HepG2 (cell line): ENCODE measurements at regions not wholly inside any gene's neighbourhood (a gene's known extent, or its start where the extent isn't known, plus 50 kb on each side); places are given as distances from the start of the nearest gene placed in this dataset.
A peak's percentile ranks its signal among the peaks of the same experiment; 100 is the strongest.

ENCODE experiments used
- ATAC-seq: fragments of 200-7000 bp; cut with Tn5 transposase; 3 replicates; pipeline ENCODE4 v1.9.1; 2020; ENCODE audit warnings: mild to moderate bottlenecking, moderate library complexity
- BruUV-seq: library from RNA; stranded (reverse); fragments of 400-500 nt; replicated peaks from 2 replicates; lab custom pipeline; 2021; lab: Mats Ljungman, UMichigan
- CTCF ChIA-PET: fragments of 300-600 bp; formaldehyde crosslinking; extraction: SDS; loops from one replicate; lab custom pipeline; 2021; ENCODE audit warnings: low total read pairs, inconsistent platforms, low intra/inter-chr PET ratio; lab: Yijun Ruan, JAX
- POLR2A ChIA-PET: fragments of 350-600 bp; sonication (Branson Sonifier 250); formaldehyde crosslinking; loops from one replicate; lab custom pipeline; 2020; ENCODE audit warnings: antibody characterized with exemption, inconsistent platforms; lab: Yijun Ruan, JAX
- DNase-seq: peaks from one replicate; pipeline ENCODE4 v3.0.0-alpha.2; 2015; ENCODE audit warnings: low spot score
- FAIRE-seq: peaks from 3 replicates; lab custom pipeline; 2011; peaks lifted over from hg19 to GRCh38; lab: Jason Lieb, UNC
- H2AFZ ChIP-seq: one replicate; pipeline ENCODE4 v1.6.1; 2011; ENCODE audit warnings: low read length, inconsistent platforms
- H3K27ac ChIP-seq: fragments of 300-600 bp; 3 replicates; pipeline ENCODE4 v1.8.0; 2011; ENCODE audit warnings: mixed run types, mild to moderate bottlenecking, mixed read lengths, low read length, inconsistent platforms; ENCODE audit not compliant: insufficient read depth; ENCODE audit errors: extremely low read length
- H3K27me3 ChIP-seq, 2 experiments: fragments of 200-600 bp in 1 of 2; 2 replicates in 1 of 2; 3 replicates in 1 of 2; pipeline versions ENCODE4 v1.6.0 to v1.8.0; 2011; ENCODE audit warnings: low read length in 2 of 2, mild to moderate bottlenecking in 2 of 2, moderate library complexity in 2 of 2, inconsistent platforms in 1 of 2; ENCODE audit not compliant: insufficient read depth in 2 of 2, control insufficient read depth in 1 of 2
- H3K36me3 ChIP-seq, 2 experiments: fragments of 200-600 bp in 1 of 2; replicated peaks in 1 of 2; 2 replicates in 1 of 2; 3 replicates in 1 of 2; pipeline versions ENCODE4 v1.5.1 to v1.8.0; 2011; ENCODE audit warnings: low read length in 2 of 2, inconsistent platforms in 1 of 2; ENCODE audit not compliant: insufficient read depth in 2 of 2, control insufficient read depth in 1 of 2
- H3K4me1 ChIP-seq: 2 replicates; pipeline ENCODE4 v1.5.1; 2012; ENCODE audit warnings: low read length, inconsistent platforms; ENCODE audit not compliant: insufficient read depth
- H3K4me2 ChIP-seq: 2 replicates; pipeline ENCODE4 v1.6.0; 2011; ENCODE audit warnings: low read depth, low read length, inconsistent platforms
- H3K4me3 ChIP-seq, 3 experiments: fragments of 200-600 bp in 1 of 3; sonication (generic), shearing (Covaris generic) in 1 of 3; replicated peaks in 1 of 3; 2 replicates each; pipeline ENCODE4 v1.5.1; 2011 to 2016; ENCODE audit warnings: low read length in 3 of 3, inconsistent platforms in 2 of 3, low read depth in 2 of 3, mild to moderate bottlenecking in 2 of 3, control low read depth in 1 of 3, mixed read lengths in 1 of 3; ENCODE audit not compliant: insufficient read depth in 1 of 3
- H3K79me2 ChIP-seq: one replicate; pipeline ENCODE4 v1.6.1; 2011; ENCODE audit warnings: low read length, inconsistent platforms; ENCODE audit not compliant: insufficient read depth
- H3K9ac ChIP-seq: 2 replicates; pipeline ENCODE4 v1.6.0; 2011; ENCODE audit warnings: mild to moderate bottlenecking, low read depth, low read length, inconsistent platforms; ENCODE audit not compliant: insufficient read depth
- H3K9me3 ChIP-seq: 2 replicates; pipeline ENCODE4 v1.5.1; 2012; ENCODE audit warnings: mild to moderate bottlenecking, low read length
- H4K20me1 ChIP-seq: 2 replicates; pipeline ENCODE4 v1.6.0; 2011; ENCODE audit warnings: inconsistent platforms, mild to moderate bottlenecking, low read length, moderate library complexity; ENCODE audit not compliant: insufficient read depth
- ATRX ChIP-seq: sonication (generic); formaldehyde crosslinking; IDR thresholded peaks from 2 replicates; pipeline ENCODE4 v1.4.0; 2020; ENCODE audit warnings: missing genetic modification reagents, borderline replicate concordance
- KDM3A ChIP-seq: IDR thresholded peaks from 2 replicates; pipeline ENCODE4 v1.6.1; 2018; ENCODE audit warnings: low read depth, missing compliant biosample characterization
- PCBP1 ChIP-seq: fragments of 200-400 bp; formaldehyde crosslinking; IDR thresholded peaks from 2 replicates; pipeline ENCODE4 v1.6.1; 2017; ENCODE audit warnings: mild to moderate bottlenecking, low read depth, low read length, borderline replicate concordance
- TRIM22 ChIP-seq: fragments of 450-650 bp; IDR thresholded peaks from 2 replicates; pipeline ENCODE4 v1.6.1; 2017
- ZNF180 ChIP-seq: sonication (generic); formaldehyde crosslinking; IDR thresholded peaks from 2 replicates; pipeline ENCODE4 v1.4.0; 2020; ENCODE audit warnings: low read depth, missing genetic modification reagents, borderline replicate concordance
- ZNF598 ChIP-seq: sonication (generic); formaldehyde crosslinking; IDR thresholded peaks from 2 replicates; pipeline ENCODE4 v1.5.1; 2020; ENCODE audit warnings: mild to moderate bottlenecking, missing genetic modification reagents, borderline replicate concordance
- ZNF777 ChIP-seq: sonication (generic); formaldehyde crosslinking; IDR thresholded peaks from 2 replicates; pipeline ENCODE4 v1.4.0; 2020; ENCODE audit warnings: missing genetic modification reagents
- ZNF883 ChIP-seq: sonication (generic); formaldehyde crosslinking; IDR thresholded peaks from 2 replicates; pipeline ENCODE4 v1.5.1; 2020; ENCODE audit warnings: mild to moderate bottlenecking, missing genetic modification reagents; ENCODE audit errors: not compliant biosample characterization
- ZZZ3 ChIP-seq: sonication (generic); formaldehyde crosslinking; IDR thresholded peaks from 2 replicates; pipeline ENCODE4 v1.4.0; 2020; ENCODE audit warnings: missing genetic modification reagents, mild to moderate bottlenecking, borderline replicate concordance
- WGBS: methylation state at CpG from one replicate; pipeline ENCODE4 v1.1.6; 2017; ENCODE audit warnings: low lambda C conversion rate; 5-methylcytosine and 5-hydroxymethylcytosine counted together
- in situ Hi-C: cut with HindIII; loops from 2 replicates; pipeline ENCODE4 v1.10.0; 2017; ENCODE audit warnings: low pct_unique_long_range_greater_than_20kb; ENCODE audit not compliant: extremely low pct_ligation_motif_present
- intact Hi-C: fragments of 100-400 bp; cut with micrococcal nuclease; formaldehyde crosslinking; loops from one replicate; pipeline ENCODE4 v1.10.0; 2022; ENCODE audit not compliant: unreplicated experiment

GRCh38 chr17:72529386-72529785 lies 408.6 kb downstream of the SOX9 start:
- Histone ChIP-seq H3K79me2 (peaks cover 88% of the 10 kb centered on the region), H3K9me3 (peaks cover 6% of the 10 kb centered on the region), H3K4me3 (no peak overlapping the region), H3K36me3 (no peaks in the 10 kb centered on the region), H3K27me3 (no peaks in the 10 kb centered on the region), H3K27ac (no peak overlapping the region), H4K20me1 (no peaks in the 10 kb centered on the region; the same call in 1 of the 2 replicates), H3K4me2 (no peak overlapping the region), H2AFZ (no peak overlapping the region), H3K4me1 (peaks cover 65% of the 10 kb centered on the region), H3K9ac (no peak overlapping the region)
- FAIRE-seq, result peak; percentile 18
- peak; percentile 47 for ATAC-seq
- ChIA-PET POLR2A (no interaction called here), CTCF (no interaction called here)
- WGBS, result 92% methylated on average over 4 of the region's 4 CpGs
- no peak for TF ChIP-seq ATRX (CRISPR knock-in tag)
- TF ChIP-seq ZNF883 (CRISPR knock-in tag), result no peak
- no peak for TF ChIP-seq ZZZ3 (CRISPR knock-in tag)
- TF ChIP-seq ZNF777 (CRISPR knock-in tag), result no peak
- TF ChIP-seq ZNF180 (CRISPR knock-in tag), result no peak
- no peak for TF ChIP-seq KDM3A (CRISPR knock-in tag)
- no peak for TF ChIP-seq TRIM22
- no peak for TF ChIP-seq PCBP1
- TF ChIP-seq ZNF598 (CRISPR knock-in tag), result no peak
- intact Hi-C loops, result no loop called here
- in situ Hi-C loops, result loop anchor here (25.0 kb wide), 2 partner anchors 767 to 1067 kb away; no protein-coding TSS in a partner anchor
- no peak for DNase-seq
- no TSS peak for BruUV-seq
